OCI-LY7 (cell line): ENCODE measurements at regions not wholly inside any gene's neighbourhood (a gene's known extent, or its start where the extent isn't known, plus 50 kb on each side); places are given as distances from the start of the nearest gene placed in this dataset.

Source experiments
- CTCF ChIP-seq: fragments of 200-600 bp; sonication (generic); conservative IDR thresholded peaks from 2 replicates; pipeline ENCODE4 v1.5.1; 2014; ENCODE audit warnings: mild to moderate bottlenecking, antibody characterized with exemption, low read length, moderate library complexity, mixed read lengths
- EZH2phosphoT487 ChIP-seq: fragments of 200-600 bp; sonication (generic); IDR thresholded peaks from 2 replicates; pipeline ENCODE4 v1.6.1; 2018; ENCODE audit warnings: low read depth, borderline replicate concordance, mild to moderate bottlenecking, mixed run types, antibody characterized with exemption, low read length, moderate library complexity, mixed read lengths

- TF ChIP-seq CTCF (no peak), EZH2phosphoT487 (no peak)
These were observed 136.2 kb downstream of the CPXCR1 start for GRCh38 chrX:88883200-88883599.
